Superior temporal gyrus (tissue), 1 donor: ENCODE measurements at regions not wholly inside any gene's neighbourhood (a gene's known extent, or its start where the extent isn't known, plus 50 kb on each side); places are given as distances from the start of the nearest gene placed in this dataset.

Experiments used
- DNase-seq: peaks from one replicate; pipeline ENCODE4 v3.0.0-alpha.2; 2016; ENCODE audit errors: extremely low spot score

DNA sequence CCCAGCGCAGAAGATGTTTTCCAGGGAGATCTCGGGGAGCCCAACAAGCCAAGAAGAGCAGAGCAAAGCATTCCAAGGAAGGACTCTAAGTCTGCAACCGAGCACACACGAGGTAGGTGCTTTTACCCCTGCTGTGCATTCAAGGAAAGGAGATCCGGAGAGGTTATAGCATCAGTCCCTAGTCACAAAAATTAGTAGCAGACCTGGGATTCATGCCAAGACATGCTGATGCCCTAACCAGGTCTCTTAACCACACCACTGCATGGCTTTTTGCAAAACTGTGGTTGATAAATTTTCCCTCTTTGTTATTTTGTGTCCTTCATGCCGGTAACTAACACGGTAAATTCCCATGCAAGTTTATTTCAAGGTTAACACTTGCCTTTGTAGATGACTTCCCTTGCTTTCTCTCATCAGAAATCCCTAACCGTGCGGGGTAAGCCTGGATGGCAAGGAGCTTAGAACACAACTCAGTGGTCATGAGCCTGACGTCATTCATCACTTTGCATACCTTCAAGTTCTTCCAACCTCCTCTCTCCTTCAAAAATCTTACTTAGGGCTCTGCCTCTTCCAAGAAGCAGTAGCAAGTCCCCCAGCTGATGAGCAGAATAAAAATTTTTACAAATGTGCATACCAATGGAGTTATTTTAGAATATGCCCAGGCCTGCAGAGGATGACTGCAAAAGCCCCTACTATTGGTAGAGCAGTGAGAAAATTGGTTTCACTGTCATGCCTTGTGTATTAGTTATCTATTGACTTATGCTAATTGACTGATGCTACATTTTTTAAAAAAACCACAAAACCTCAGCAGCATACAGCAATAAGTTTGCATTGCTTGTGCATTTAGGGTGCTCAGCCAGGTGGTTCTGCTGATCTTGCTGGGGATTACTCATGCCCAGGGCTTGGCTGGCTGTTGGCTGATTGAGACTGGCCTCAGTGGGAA lies 465.1 kb downstream of the MN1 start:
- no peak for DNase-seq

DNA sequence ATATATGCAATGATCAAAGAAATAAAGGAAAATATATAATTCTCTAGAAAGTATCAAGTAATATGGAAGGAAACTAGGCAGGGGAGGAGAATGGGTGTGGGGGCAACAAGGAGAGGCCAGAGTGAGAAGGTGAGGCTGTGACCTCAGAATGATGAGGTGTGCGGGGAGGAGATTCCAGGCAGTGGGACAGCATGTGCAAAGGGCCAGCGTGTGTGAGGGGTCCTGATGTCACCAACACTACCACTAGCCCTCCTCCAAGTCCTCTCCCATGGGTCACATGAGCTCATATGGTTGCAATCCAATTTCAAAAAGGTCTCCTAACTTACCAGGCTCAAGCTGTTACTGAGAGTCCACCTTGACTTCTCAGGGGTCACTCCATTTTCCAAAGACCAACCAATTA lies 463.9 kb downstream of the MN1 start:
- no peak for DNase-seq

DNA sequence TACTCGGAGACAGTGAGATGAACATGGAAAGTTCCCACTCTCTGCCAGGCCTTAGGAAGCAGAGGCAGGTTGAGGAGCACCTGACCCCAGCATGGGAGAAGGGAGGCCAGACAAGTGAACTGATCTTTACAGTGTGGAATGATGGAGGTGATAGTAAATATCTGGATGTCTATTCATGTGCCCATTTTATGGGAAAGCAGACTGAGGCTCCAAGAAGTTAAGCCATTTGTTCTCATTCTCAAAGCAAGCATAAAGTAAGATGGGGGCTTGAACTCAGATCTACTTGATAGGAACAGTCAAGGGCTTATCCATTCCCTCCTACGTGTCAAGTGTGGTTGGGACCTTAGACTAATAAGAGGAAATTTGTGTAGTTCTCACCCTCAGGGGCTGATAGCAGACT lies 461.5 kb downstream of the MN1 start:
- no peak for DNase-seq

DNA sequence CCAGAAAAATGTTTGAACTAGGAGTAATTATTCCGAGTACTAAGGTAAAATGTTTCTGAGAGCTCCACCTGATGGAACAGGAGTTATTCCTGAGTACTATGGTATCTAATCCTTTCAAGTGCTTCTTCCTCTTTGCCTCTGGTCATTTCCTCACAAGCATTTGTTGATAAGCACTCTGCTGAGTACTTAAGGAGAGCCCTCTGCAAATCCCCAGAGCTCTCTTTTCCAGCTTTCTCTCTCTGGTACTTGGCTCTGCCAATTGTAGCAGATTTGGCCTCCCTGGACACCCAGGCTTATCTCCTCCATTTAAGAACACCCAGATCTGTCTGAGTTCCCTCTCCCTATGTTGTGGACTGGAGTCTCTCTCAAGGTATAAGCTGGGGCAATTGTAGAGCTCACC lies 457.0 kb downstream of the MN1 start:
- no peak for DNase-seq

DNA sequence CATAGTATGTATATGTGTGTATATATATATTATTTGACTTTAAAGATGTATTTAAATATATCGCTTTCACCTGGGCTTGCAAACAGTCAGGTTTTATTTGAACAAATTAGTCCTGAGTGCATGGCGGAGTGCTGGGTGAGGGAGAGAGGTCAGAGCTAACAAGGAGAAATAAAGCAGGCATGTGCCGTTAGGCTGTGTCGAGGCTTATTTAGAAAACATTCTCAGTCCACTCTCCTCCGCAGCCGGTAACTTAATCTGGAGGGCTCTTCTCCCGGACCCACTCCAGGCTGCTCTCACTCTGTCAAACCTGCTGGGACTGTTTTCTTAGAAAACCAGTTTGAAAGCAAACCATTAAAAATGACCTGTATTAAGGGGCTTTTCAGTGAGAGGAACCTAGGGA lies 455.9 kb downstream of the MN1 start:
- DNase-seq = no peak

DNA sequence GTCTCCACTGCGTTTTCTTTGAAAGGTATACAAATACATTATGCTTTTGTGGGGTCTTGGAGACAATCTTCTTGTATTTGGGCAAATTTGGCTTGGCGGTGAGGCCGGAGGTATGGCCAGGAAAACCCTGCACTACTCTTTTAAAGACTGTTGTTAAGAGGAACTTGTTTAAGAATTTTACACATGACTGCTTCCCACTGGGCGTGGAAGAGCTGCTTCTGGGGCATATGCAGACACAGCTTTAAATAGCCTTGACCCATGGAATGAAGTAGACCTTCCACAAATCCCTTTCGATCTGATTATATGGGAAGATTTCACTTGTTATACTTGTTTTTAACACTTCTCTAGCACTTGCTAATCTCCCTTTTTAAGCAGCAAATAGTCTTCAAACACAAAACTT lies 453.6 kb downstream of the MN1 start:
- no peak for DNase-seq

DNA sequence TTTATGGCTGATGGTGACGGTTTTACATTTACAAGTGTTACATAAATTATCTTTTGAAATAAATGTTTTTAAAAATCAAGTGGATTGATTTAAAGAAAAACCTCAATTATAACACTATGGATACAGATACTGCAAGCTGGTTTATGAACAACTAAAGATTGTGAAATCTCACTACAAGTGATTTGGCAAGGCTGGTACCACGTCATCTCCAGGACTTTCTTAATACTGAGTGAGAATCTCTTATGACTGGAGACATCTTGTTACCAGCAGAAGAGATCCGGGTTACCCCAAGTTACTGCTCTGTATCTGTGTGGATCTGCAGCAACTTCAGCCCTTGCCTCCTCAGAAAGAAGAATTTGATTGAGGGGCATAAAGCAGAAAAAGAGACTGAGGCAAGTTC lies 452.9 kb downstream of the MN1 start:
- no peak for DNase-seq

DNA sequence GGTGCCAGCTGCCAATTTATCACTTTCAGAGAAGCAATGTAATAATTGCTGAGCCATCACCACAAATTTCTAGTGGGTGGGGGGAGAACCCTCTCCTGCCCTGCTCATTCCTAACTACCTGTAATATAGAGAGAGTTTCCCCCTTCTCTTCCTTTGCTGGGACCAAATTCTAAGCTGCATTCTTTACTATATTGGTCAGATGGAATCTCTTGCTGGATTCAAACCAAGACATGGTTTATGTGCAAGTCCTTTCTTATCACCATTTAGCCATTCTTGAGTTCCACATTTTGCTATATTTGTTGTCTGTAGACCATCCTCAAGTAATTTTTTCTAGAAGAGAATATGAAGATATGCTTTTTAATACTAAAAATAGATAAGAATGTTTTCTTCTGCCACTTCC lies 452.1 kb downstream of the MN1 start:
- no peak for DNase-seq

DNA sequence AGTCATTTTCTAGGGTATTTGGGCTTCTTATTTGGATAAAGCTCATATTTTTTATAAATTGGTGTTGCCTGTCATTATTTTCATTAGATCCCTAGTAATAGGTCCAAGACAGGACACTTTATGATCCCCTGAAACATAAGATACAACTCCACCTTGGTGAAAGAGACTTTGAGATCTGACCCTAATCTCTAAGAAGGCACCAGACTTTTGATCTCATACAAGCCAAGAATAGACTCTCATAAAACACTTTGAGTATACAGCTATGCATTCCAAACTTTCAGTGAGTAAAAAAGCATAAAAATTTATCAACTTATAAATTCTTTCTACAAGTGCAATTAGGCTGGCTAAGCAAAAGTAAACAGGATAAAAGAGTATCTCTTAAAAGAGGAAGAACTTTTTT lies 451.2 kb downstream of the MN1 start:
- DNase-seq = no peak

DNA sequence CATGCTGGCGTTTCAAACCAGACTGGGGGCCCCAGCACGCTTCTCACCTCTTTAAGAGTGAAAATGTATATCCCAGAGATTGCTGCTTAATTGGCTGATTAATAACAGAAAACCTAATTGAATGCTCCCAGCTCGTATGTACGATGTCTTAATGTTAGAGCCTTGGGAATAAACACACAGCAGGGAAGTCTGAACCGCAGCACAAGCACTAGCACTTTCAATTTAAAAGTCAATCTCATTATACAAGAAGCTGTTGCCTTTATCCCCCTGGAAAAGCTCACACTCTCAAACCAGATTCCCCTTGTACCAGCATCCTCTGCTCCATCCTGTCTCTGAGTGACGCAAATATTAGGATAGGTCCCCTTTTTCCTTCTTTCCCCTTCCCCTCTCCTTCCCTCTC lies 449.1 kb downstream of the MN1 start:
- no peak for DNase-seq

DNA sequence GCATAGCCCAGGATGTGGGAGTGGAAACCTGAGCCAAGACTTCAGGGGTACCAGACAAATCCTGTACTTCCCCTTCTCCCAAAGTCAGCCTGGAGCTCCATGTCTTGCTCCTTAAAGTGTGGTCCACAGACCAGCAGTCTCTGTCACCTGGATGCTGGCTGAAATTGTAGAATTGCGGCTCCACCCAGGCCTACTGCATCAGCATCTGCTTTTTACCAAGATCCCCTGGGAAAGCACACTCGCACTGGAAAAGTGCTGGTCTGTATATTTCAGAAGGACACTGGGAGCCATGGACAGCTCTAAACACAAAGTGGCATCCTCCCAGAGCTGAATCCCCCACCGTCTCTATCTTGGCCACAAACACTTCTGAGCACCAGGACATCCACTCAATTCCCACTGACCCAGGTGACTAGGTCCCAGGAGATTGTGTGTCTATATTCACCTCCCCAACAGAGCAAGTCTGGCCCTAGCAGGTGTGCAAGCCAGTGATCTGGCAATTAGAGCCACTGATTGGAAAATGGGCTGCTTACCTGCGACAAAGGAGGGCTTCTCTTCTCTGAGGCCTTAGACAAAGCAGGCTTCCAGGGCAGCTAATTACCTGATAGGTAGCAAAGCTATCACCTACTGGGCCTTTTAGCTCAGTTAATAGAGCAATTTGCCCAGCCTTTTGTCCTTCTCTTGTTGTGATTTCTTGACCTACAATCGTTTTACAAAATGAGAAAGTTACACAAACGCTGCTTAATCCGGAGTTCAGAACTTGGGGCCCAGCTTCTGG lies 443.3 kb downstream of the MN1 start:
- no peak for DNase-seq

DNA sequence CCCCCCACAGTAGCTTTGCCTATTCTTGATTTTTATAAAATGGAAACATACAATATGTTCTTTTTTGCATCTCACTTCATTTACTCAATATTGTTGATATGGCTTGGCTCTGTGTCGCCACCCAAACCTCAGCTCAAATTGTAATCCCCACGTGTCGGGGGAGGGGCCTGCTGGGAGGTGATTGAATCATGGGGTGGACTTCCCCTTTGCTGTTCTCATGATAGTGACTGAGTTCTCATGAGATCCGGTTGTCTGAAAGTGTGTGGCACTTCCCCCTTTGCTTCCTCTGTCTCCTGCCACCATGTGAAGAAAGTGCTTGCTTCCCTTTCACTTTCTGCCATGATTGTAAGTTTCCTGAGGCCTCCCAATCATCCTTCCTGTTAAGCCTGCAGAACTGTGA lies 431.3 kb downstream of the MN1 start:
- no peak for DNase-seq

DNA sequence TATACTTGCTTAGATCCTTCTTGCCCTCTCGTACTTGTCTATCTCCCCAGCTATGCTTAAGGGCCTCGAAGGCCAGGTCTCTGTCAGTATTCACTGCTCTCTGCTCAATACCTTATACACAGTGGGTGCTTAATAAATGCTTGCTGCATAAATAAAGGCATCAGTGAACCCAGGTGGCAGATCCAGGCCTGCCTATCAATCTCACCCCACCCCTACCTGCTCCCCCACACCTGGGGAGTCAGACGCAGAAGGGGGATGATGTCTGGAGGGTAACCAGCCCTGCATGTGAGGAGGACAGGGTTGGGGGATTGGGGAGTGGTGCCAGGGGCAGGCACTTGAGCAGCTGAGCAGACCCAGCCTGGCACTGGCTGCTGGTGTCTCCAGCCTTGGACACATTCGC lies 430.6 kb downstream of the MN1 start:
- no peak for DNase-seq

DNA sequence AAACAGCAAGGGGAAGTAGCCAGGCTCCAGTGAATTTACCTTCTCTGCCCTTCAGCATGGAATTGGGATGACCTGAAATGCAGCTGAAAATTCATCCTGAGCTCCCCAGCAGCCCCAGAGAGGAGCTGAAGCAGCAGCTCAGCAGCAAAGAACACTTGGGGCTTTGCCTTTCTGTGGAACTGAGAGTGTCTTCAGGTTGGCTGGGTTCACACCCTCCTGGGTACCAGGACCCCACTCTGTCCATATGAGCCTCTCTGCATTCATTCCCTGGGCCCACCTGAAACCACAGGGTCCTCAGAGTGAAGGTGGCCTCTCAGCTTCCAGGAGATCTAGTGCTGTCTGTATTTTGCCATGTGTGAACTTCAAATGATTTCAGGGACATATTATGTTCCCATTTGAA lies 429.2 kb downstream of the MN1 start:
- no peak for DNase-seq

DNA sequence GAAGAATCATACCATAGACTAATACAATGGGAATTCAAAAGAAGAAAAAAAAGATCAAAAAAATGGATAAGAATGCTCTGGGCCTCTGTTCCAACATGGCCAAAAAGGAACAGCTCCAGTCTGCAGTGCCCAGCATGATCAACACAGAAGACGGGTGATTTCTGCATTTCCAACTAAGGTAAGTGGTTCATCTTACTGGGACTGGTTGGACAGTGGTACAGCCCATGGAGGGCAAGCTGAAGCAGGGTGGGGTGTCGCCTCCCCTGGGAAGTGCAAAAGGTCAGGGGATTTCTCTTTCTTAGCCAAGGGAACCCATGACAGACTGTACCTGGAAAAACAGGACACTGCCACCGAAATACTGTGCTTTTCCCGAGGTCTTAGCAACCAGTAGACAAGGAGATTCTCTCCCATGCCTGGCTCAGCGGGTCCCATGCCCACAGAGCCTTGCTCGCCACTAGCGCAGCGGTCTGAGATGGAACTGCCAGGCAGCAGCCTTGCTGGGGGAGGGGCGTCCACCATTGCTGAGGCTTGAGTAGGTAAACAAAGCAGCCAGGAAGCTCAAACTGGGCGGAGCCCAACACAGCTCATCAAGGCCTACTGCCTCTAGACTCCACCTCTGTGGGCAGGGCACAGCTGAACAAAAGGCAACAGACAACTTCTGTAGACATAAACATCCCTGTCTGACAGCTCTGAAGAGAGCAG lies 428.4 kb downstream of the MN1 start:
- no peak for DNase-seq

DNA sequence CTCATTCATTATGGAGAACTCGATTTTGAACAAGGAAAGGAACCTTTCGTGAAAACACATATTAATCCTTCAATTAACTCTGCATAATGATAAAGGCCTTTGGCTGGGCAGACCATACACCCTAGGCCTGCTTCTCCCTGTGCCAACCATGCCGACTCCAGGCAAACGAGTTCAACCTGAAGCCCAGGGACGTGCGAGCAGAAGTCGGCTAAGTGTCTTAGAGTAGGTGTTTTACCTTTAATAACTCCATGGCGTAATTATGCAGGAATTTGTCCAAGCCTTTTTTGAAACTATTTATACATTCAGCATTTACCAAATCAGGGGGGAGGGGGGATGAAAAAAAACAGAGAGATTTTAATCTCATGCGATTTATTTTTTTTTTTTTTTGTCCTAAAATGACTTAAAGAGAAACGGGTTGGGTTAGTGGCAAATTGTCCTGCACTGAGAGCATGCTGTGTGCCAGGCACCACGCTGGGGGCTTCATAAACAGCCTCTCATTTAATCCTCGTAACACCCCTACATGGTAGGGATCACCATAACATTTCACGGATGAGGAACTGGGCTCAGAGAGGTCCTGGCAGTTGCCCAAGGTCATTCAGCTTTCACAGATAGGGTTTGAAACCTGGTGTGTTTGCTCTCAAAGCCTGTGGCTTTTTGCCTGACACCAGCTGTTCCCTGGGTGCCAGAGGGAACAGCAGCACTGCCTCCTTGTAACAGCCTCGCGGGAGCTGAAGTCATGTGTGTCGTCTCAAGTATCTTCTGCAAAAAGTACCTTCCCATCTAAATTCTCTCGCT lies 423.9 kb downstream of the MN1 start:
- DNase-seq = no peak

DNA sequence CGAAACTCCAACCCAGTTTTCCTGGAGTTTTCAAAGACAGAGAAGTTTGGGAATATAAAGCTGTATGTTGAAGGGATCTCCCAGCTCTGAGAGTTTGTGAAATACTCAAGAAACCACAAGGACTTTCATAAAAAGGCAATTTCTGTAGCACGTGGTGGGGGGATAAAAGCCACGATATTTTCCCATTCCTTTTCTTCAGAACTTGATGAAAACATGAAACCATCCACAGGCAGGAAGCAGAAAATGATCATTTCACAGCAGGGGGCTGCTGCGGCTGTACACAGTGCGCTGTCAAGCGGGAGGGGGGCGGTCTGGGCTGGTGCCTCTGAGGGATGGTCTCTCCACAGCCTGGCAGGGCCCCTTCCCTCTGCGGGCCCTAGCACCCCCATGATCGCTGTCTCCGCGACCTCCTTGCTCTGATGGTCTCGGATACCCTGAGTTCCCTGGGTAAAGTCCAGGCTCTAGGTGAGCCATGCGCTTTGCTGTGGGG lies 423.2 kb downstream of the MN1 start:
- DNase-seq = no peak

DNA sequence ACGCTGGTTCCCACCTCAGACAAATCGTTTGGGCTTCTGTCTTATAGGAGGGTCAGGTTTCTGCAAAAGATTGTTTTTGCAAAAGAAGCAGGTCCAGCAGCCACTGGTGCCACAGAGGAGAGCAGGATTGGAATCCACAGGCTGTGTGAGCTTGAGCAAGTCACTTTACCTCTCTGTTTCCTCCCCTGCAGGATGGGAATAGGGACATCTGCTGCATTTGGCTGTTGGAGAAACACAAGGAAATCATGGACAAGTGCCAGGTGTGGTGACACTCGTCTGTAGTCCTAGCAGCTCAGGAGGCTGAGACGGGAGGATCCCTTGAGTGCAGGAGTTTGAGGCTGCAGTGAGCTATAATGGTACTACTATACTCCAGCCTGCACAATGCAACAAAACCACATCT lies 422.6 kb downstream of the MN1 start:
- DNase-seq = no peak

DNA sequence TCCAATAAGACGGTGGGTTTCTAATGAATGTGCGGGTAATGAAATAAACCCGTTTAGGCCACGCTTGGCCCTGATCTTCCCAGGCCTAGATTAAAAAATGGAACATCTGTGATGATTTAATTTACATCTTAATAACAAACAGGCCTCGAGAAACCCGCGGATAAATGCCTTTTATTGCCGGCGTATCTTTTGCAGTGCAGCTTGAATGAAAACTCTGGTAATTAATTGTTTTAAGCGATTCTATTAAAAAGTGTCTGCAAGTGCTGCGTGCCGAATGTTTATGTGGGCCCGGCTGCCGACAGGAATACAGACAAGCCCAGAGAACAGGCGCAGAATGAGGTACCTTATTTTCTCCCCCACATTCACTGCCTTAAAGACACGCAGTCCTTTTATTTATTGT lies 420.7 kb downstream of the MN1 start:
- no peak for DNase-seq

DNA sequence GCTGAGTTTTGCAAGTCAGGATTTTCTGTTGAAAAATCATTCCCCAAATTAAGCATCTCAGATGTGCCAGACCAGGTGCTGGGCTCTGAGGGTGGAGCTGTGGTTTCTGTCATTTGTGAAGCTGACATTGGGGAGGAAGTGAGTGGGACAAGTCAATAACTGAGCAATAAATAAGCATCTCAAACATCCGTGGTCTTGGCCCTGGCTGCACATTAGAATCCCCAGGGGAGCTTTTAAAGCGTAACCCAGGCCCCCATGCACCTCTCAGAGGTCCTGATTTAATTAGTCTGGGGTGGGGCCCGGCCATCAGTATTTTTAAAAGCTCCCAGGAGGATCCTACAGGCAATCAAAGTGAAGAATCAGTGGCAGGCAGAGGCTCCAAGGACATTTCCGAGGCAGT lies 420.0 kb downstream of the MN1 start:
- DNase-seq = no peak

DNA sequence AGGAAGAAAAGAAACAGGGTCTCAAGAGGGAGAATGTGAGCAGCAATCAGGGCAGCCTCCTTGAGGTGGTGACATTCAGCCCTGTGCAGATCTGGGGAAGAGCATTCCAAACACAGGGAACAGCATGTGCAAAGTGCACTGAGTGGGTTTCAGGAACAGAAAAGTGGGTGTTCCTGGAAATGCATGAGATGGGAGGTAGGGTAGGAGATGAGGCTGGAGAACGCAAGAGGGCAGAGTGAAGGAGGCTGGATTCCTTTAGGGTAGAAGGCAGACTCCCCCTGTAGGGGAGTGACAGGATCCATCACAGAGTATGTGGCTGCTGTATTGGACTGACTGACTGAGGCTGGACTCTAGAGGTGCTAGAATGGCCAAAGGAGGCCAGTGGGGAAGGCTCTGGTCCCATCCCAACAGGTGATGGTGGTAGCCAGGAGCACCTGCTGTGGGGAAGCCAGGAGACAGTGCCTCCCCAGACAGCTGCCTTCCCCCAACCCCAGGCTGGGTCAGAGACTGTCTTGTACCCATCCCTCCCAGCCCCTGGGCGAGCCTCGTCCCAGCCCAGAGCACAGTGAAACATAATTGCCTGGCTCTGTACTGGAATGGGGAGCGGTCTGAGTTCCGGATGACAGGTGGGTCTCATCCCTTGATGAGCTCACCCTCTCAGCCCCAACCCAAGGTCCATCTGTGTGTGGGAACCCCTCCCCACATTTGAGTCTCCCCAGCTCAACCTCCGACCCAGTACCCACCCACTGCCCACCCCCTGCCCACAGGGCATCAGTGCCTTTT lies 419.4 kb downstream of the MN1 start:
- no peak for DNase-seq
